K562 (cell line): ENCODE measurements at regions not wholly inside any gene's neighbourhood (a gene's known extent, or its start where the extent isn't known, plus 50 kb on each side); places are given as distances from the start of the nearest gene placed in this dataset.

Experiments used
- CHCHD3 ChIP-seq: fragments of 250-450 bp; sonication (Bioruptor Pico); IDR thresholded peaks from 2 replicates; pipeline ENCODE4 v2.1.2; 2022; ENCODE audit warnings: mild to moderate bottlenecking
- FOSL1 ChIP-seq: fragments of 200-800 bp; sonication (Bioruptor generic); conservative IDR thresholded peaks from 2 replicates; pipeline ENCODE4 v1.6.1; 2016; ENCODE audit warnings: missing genetic modification characterization, missing compliant biosample characterization
- HOXB6 ChIP-seq: fragments of 250-450 bp; sonication (Bioruptor Pico); IDR thresholded peaks from 2 replicates; pipeline ENCODE4 v1.5.1; 2022; ENCODE audit warnings: mild to moderate bottlenecking, borderline replicate concordance
- NR1H2 ChIP-seq: sonication (generic); formaldehyde crosslinking; IDR thresholded peaks from 2 replicates; pipeline ENCODE4 v1.4.0; 2020; ENCODE audit warnings: mild to moderate bottlenecking, missing genetic modification reagents
- OTX1 ChIP-seq: fragments of 450-650 bp; formaldehyde crosslinking; IDR thresholded peaks from 2 replicates; pipeline ENCODE4 v1.4.0; 2022; ENCODE audit warnings: mild to moderate bottlenecking
- RFX5 ChIP-seq: IDR thresholded peaks from 2 replicates; pipeline ENCODE4 v1.6.1; 2011; ENCODE audit warnings: low read depth, mild to moderate bottlenecking, improper control_type of control experiment, low read length
- ZNF133 ChIP-seq: fragments of 250-450 bp; sonication (Bioruptor Pico); IDR thresholded peaks from 2 replicates; pipeline ENCODE4 v1.4.0; 2020; ENCODE audit warnings: mild to moderate bottlenecking
- ZNF717 ChIP-seq: fragments of 250-450 bp; sonication (Bioruptor Pico); IDR thresholded peaks from 2 replicates; pipeline ENCODE4 v1.5.0; 2021
- TF ChIP-seq, protein P1 (sequence below): fragments of 200-600 bp; sonication (generic); IDR thresholded peaks from one replicate; pipeline ENCODE4 v1.6.1; 2012; ENCODE audit warnings: mild to moderate bottlenecking, low read depth, low read length, inconsistent platforms
- TF ChIP-seq, protein P2 (sequence below): IDR thresholded peaks from 2 replicates; pipeline ENCODE4 v1.6.1; 2016; ENCODE audit warnings: missing genetic modification characterization, missing compliant biosample characterization
- TF ChIP-seq, protein P3 (sequence below): fragments of 450-650 bp; IDR thresholded peaks from 2 replicates; pipeline ENCODE4 v1.6.1; 2018; ENCODE audit warnings: mild to moderate bottlenecking, low read depth; ENCODE audit not compliant: partially characterized antibody
- TF ChIP-seq, protein P4 (sequence below): sonication (generic); formaldehyde crosslinking; IDR thresholded peaks from 2 replicates; pipeline ENCODE4 v1.8.0; 2022; ENCODE audit warnings: missing genetic modification reagents, mild to moderate bottlenecking, borderline replicate concordance

DNA sequence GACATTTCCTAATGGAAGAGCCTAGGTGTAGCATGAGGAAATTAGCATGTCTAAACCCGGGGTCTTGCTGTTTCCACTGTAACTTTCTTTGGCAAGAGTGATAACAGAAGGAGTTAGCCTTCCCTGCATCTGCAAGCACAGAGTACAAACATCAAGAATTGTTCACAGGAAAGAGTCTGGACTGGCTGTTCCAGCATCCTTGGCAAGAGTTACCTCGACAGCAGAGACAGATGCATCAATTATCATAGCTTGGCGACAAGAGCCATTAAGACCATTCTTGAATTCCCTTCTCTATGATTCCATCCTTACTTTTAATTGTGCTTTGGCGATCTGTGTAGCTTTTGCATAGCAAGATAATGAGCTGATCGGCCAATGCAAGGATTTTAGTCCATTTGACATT, 82.8 kb upstream of the RALGPS2 start (continued):
- TF ChIP-seq, protein P1, sequence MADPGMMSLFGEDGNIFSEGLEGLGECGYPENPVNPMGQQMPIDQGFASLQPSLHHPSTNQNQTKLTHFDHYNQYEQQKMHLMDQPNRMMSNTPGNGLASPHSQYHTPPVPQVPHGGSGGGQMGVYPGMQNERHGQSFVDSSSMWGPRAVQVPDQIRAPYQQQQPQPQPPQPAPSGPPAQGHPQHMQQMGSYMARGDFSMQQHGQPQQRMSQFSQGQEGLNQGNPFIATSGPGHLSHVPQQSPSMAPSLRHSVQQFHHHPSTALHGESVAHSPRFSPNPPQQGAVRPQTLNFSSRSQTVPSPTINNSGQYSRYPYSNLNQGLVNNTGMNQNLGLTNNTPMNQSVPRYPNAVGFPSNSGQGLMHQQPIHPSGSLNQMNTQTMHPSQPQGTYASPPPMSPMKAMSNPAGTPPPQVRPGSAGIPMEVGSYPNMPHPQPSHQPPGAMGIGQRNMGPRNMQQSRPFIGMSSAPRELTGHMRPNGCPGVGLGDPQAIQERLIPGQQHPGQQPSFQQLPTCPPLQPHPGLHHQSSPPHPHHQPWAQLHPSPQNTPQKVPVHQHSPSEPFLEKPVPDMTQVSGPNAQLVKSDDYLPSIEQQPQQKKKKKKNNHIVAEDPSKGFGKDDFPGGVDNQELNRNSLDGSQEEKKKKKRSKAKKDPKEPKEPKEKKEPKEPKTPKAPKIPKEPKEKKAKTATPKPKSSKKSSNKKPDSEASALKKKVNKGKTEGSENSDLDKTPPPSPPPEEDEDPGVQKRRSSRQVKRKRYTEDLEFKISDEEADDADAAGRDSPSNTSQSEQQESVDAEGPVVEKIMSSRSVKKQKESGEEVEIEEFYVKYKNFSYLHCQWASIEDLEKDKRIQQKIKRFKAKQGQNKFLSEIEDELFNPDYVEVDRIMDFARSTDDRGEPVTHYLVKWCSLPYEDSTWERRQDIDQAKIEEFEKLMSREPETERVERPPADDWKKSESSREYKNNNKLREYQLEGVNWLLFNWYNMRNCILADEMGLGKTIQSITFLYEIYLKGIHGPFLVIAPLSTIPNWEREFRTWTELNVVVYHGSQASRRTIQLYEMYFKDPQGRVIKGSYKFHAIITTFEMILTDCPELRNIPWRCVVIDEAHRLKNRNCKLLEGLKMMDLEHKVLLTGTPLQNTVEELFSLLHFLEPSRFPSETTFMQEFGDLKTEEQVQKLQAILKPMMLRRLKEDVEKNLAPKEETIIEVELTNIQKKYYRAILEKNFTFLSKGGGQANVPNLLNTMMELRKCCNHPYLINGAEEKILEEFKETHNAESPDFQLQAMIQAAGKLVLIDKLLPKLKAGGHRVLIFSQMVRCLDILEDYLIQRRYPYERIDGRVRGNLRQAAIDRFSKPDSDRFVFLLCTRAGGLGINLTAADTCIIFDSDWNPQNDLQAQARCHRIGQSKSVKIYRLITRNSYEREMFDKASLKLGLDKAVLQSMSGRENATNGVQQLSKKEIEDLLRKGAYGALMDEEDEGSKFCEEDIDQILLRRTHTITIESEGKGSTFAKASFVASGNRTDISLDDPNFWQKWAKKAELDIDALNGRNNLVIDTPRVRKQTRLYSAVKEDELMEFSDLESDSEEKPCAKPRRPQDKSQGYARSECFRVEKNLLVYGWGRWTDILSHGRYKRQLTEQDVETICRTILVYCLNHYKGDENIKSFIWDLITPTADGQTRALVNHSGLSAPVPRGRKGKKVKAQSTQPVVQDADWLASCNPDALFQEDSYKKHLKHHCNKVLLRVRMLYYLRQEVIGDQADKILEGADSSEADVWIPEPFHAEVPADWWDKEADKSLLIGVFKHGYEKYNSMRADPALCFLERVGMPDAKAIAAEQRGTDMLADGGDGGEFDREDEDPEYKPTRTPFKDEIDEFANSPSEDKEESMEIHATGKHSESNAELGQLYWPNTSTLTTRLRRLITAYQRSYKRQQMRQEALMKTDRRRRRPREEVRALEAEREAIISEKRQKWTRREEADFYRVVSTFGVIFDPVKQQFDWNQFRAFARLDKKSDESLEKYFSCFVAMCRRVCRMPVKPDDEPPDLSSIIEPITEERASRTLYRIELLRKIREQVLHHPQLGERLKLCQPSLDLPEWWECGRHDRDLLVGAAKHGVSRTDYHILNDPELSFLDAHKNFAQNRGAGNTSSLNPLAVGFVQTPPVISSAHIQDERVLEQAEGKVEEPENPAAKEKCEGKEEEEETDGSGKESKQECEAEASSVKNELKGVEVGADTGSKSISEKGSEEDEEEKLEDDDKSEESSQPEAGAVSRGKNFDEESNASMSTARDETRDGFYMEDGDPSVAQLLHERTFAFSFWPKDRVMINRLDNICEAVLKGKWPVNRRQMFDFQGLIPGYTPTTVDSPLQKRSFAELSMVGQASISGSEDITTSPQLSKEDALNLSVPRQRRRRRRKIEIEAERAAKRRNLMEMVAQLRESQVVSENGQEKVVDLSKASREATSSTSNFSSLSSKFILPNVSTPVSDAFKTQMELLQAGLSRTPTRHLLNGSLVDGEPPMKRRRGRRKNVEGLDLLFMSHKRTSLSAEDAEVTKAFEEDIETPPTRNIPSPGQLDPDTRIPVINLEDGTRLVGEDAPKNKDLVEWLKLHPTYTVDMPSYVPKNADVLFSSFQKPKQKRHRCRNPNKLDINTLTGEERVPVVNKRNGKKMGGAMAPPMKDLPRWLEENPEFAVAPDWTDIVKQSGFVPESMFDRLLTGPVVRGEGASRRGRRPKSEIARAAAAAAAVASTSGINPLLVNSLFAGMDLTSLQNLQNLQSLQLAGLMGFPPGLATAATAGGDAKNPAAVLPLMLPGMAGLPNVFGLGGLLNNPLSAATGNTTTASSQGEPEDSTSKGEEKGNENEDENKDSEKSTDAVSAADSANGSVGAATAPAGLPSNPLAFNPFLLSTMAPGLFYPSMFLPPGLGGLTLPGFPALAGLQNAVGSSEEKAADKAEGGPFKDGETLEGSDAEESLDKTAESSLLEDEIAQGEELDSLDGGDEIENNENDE = no peak
- TF ChIP-seq CHCHD3 (no peak), FOSL1 (no peak), HOXB6 (no peak), ZNF717 (CRISPR knock-in tag) (no peak), OTX1 (CRISPR knock-in tag) (no peak), RFX5 (no peak), NR1H2 (CRISPR knock-in tag) (no peak), ZNF133 (CRISPR knock-in tag) (no peak)
- TF ChIP-seq, protein P2, sequence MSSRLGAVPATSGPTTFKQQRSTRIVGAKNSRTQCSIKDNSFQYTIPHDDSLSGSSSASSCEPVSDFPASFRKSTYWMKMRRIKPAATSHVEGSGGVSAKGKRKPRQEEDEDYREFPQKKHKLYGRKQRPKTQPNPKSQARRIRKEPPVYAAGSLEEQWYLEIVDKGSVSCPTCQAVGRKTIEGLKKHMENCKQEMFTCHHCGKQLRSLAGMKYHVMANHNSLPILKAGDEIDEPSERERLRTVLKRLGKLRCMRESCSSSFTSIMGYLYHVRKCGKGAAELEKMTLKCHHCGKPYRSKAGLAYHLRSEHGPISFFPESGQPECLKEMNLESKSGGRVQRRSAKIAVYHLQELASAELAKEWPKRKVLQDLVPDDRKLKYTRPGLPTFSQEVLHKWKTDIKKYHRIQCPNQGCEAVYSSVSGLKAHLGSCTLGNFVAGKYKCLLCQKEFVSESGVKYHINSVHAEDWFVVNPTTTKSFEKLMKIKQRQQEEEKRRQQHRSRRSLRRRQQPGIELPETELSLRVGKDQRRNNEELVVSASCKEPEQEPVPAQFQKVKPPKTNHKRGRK = no peak
- TF ChIP-seq, protein P3, sequence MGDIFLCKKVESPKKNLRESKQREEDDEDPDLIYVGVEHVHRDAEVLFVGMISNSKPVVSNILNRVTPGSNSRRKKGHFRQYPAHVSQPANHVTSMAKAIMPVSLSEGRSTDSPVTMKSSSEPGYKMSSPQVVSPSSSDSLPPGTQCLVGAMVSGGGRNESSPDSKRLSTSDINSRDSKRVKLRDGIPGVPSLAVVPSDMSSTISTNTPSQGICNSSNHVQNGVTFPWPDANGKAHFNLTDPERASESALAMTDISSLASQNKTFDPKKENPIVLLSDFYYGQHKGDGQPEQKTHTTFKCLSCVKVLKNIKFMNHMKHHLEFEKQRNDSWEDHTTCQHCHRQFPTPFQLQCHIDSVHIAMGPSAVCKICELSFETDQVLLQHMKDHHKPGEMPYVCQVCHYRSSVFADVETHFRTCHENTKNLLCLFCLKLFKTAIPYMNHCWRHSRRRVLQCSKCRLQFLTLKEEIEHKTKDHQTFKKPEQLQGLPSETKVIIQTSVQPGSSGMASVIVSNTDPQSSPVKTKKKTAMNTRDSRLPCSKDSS = no peak
- TF ChIP-seq, protein P4, sequence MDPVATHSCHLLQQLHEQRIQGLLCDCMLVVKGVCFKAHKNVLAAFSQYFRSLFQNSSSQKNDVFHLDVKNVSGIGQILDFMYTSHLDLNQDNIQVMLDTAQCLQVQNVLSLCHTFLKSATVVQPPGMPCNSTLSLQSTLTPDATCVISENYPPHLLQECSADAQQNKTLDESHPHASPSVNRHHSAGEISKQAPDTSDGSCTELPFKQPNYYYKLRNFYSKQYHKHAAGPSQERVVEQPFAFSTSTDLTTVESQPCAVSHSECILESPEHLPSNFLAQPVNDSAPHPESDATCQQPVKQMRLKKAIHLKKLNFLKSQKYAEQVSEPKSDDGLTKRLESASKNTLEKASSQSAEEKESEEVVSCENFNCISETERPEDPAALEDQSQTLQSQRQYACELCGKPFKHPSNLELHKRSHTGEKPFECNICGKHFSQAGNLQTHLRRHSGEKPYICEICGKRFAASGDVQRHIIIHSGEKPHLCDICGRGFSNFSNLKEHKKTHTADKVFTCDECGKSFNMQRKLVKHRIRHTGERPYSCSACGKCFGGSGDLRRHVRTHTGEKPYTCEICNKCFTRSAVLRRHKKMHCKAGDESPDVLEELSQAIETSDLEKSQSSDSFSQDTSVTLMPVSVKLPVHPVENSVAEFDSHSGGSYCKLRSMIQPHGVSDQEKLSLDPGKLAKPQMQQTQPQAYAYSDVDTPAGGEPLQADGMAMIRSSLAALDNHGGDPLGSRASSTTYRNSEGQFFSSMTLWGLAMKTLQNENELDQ = no peak
